ENCODE measurements at regions not wholly inside any gene's neighbourhood (a gene's known extent, or its start where the extent isn't known, plus 50 kb on each side); places are given as distances from the start of the nearest gene placed in this dataset.
"Not testable (repeated sequence)": the region's sequence is repeated elsewhere in the genome, so short reads cannot be mapped to it uniquely, and the experiment has no call there.

DNA sequence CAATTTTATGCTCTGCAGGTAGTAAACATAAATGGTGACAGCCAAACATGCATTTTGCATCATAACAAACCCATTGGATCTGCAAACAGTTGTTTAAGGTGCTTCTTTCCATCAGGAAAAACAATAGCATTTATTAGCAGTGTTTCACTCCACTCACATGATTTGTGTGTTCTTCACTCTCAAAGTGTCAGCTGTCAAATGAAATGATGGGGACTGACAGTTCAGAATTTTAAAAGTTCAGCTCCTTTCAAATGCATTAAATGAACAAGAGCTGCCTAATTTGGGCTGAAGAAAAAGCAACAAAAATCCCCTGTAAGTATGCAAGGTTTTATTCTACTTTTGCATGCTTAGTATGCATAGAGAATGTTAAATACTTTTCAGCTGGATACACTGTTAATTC, 145.2 kb upstream of the CDIN1 start:
- no peaks in the 10 kb centered on the region for H3K9me3 ChIP-seq (ENCODE audit: control insufficient read depth in 3 of 3, low read length in 3 of 3)
- H3K4me1 ChIP-seq (ENCODE audit: control insufficient read depth in 3 of 3, insufficient read depth in 3 of 3, low read length in 3 of 3): no peaks in the 10 kb centered on the region
- H3K9ac ChIP-seq (ENCODE audit: low read depth in 1 of 3, low read length in 3 of 3): no peak overlapping the region
- no peaks in the 10 kb centered on the region for H3K36me3 ChIP-seq (ENCODE audit: control insufficient read depth in 3 of 3, insufficient read depth in 3 of 3, low read length in 3 of 3)
- no peak overlapping the region for H3K27ac ChIP-seq (ENCODE audit: low read depth, low read length)
- H3K27me3 ChIP-seq (ENCODE audit: control insufficient read depth in 3 of 3, insufficient read depth in 3 of 3, low read length in 3 of 3): no peaks in the 10 kb centered on the region
- H3K4me3 ChIP-seq (ENCODE audit: low read length in 3 of 3): no peak overlapping the region

DNA sequence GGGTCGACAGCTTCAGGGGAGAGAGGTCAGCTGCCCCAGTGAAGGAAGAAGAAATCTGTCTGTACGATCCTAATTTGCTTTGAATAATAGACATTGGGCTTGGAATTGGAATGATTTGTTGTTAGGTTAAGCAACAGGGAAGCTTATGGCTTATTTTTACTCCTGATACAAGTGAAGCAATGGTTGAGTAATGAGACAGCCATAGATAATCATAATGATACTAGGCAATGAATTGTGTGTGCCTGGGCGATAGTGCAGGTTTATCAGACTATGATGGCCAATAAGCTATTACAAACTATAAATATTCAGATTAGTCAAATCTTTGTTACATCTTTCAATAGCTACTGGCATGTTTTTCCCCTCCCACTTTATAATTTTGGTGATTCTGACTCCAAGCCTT, 140.9 kb upstream of the CDIN1 start:
- H3K27me3 ChIP-seq (ENCODE audit: control insufficient read depth in 3 of 3, insufficient read depth in 3 of 3, low read length in 3 of 3): no peaks in the 10 kb centered on the region
- no peak overlapping the region for H3K27ac ChIP-seq (ENCODE audit: low read depth, low read length)
- no peak overlapping the region for H3K4me3 ChIP-seq (ENCODE audit: low read length in 3 of 3)
- no peaks in the 10 kb centered on the region for H3K9me3 ChIP-seq (ENCODE audit: control insufficient read depth in 3 of 3, low read length in 3 of 3)
- H3K4me1 ChIP-seq (ENCODE audit: control insufficient read depth in 3 of 3, insufficient read depth in 3 of 3, low read length in 3 of 3): no peaks in the 10 kb centered on the region
- H3K36me3 ChIP-seq (ENCODE audit: control insufficient read depth in 3 of 3, insufficient read depth in 3 of 3, low read length in 3 of 3): no peaks in the 10 kb centered on the region
- H3K9ac ChIP-seq (ENCODE audit: low read depth in 1 of 3, low read length in 3 of 3): no peak overlapping the region

DNA sequence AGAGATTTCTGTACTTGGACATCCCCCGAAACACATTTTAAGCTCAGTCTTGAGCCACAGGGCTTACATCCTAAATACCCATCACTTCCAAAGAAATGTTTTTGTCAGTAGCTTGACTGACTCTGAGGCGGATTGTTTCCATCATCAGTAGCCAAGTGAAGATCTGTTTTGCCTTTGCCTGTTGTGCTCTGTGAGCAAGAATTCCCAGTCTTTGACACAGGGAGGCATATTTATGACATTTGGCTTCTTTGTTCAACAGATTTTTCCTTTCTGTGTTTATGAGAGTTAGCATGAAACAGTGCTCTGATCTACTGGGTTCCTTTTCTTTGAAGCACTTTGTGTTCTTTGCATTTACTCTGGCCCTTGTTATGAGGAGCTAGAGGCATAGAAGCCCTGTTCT, 132.1 kb upstream of the CDIN1 start:
- H3K4me3 ChIP-seq (ENCODE audit: low read length in 3 of 3): no peak overlapping the region
- H3K27me3 ChIP-seq (ENCODE audit: control insufficient read depth in 3 of 3, insufficient read depth in 3 of 3, low read length in 3 of 3): no peaks in the 10 kb centered on the region
- no peaks in the 10 kb centered on the region for H3K4me1 ChIP-seq (ENCODE audit: control insufficient read depth in 3 of 3, insufficient read depth in 3 of 3, low read length in 3 of 3)
- no peak overlapping the region for H3K27ac ChIP-seq (ENCODE audit: low read depth, low read length)
- H3K36me3 ChIP-seq (ENCODE audit: control insufficient read depth in 3 of 3, insufficient read depth in 3 of 3, low read length in 3 of 3): no peaks in the 10 kb centered on the region
- no peak overlapping the region for H3K9ac ChIP-seq (ENCODE audit: low read depth in 1 of 3, low read length in 3 of 3)
- H3K9me3 ChIP-seq (ENCODE audit: control insufficient read depth in 3 of 3, low read length in 3 of 3): no peaks in the 10 kb centered on the region

DNA sequence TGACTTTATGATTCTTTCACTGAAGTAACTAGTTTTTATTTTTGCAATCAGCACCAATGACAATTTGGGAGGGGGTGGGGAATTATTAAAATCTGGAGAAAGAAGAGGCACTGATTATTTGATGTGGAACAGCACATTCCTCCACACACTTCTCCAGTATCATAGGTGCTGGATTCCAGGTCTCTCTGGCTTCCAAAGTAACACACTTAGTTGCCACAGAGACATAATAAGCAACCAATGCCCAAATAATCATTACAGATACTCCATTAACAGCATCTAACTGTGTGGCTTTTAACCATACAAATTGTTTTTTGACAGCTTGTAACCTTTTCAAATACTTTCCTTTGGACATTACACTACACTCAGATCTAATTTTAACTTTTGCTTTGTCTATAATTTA, 131.0 kb upstream of the CDIN1 start:
- Histone ChIP-seq H3K4me3 (ENCODE audit: low read length in 3 of 3) (no peak overlapping the region), H3K4me1 (ENCODE audit: control insufficient read depth in 3 of 3, insufficient read depth in 3 of 3, low read length in 3 of 3) (no peaks in the 10 kb centered on the region), H3K27me3 (ENCODE audit: control insufficient read depth in 3 of 3, insufficient read depth in 3 of 3, low read length in 3 of 3) (no peaks in the 10 kb centered on the region), H3K27ac (ENCODE audit: low read depth, low read length) (no peak overlapping the region), H3K9ac (ENCODE audit: low read depth in 1 of 3, low read length in 3 of 3) (no peak overlapping the region), H3K36me3 (ENCODE audit: control insufficient read depth in 3 of 3, insufficient read depth in 3 of 3, low read length in 3 of 3) (no peaks in the 10 kb centered on the region), H3K9me3 (ENCODE audit: control insufficient read depth in 3 of 3, low read length in 3 of 3) (no peaks in the 10 kb centered on the region)

DNA sequence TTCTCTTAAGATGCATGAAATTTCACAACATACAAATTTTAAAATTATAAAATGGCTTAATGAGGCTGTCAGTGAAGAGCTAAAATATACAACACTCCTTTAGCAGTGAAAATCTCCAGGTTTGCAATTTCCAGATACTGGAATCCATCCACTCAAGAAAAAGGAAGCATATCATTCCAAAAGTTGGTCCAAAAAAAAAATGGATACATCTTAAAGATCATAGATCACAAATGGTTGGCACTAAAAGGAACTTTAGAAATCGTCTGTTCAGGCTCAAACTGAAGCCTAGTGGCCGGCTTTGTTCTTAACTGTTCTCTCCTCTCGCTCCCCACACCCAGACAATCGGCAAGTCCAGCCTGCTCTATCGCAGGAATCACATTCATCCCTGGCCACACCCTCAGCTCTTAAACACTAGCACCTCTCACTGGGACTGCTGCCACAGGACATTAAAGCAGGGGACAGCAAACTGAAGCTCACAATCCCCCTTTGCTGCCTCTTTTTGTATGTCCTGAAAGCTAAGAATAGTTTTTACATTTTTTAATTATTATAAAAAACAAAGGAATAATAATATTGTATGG, 130.3 kb upstream of the CDIN1 start:
- H3K27ac ChIP-seq (ENCODE audit: low read depth, low read length): no peak overlapping the region

DNA sequence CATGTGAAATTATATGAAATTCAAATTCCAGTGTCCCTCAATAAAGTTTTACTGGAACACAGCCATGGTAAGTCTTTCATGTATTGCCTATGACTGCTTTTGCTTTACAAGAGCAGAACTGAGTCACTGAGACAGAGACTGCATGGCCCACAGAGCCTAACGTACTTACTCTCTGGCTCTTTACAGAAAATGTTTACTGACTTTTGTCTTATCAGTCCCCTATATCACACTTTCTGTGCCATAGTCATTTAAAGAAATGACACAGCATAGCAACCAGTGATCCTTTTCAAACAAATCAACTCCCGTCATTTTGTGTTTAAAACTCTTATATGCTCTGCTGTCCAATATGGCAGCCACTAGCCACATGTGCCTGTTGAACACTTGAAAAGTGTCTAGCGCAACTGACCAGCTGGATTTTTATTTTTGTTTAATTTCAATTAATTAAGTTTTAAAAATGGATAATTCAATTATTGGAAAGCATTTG, 129.7 kb upstream of the CDIN1 start:
- H3K4me3 ChIP-seq (ENCODE audit: low read length in 3 of 3): no peak overlapping the region
- no peak overlapping the region for H3K27ac ChIP-seq (ENCODE audit: low read depth, low read length)
- H3K9ac ChIP-seq (ENCODE audit: low read depth in 1 of 3, low read length in 3 of 3): no peak overlapping the region
- H3K4me1 ChIP-seq (ENCODE audit: control insufficient read depth in 3 of 3, insufficient read depth in 3 of 3, low read length in 3 of 3): no peaks in the 10 kb centered on the region
- no peaks in the 10 kb centered on the region for H3K36me3 ChIP-seq (ENCODE audit: control insufficient read depth in 3 of 3, insufficient read depth in 3 of 3, low read length in 3 of 3)
- H3K9me3 ChIP-seq (ENCODE audit: control insufficient read depth in 3 of 3, low read length in 3 of 3): no peaks in the 10 kb centered on the region
- H3K27me3 ChIP-seq (ENCODE audit: control insufficient read depth in 3 of 3, insufficient read depth in 3 of 3, low read length in 3 of 3): no peaks in the 10 kb centered on the region

More for the DNA sequence above, 130.3 kb upstream of the CDIN1 start:
- no peaks in the 10 kb centered on the region for H3K4me1 ChIP-seq (ENCODE audit: control insufficient read depth in 3 of 3, insufficient read depth in 3 of 3, low read length in 3 of 3)
- H3K9ac ChIP-seq (ENCODE audit: low read depth in 1 of 3, low read length in 3 of 3): no peak overlapping the region
- no peak overlapping the region for H3K4me3 ChIP-seq (ENCODE audit: low read length in 3 of 3)
- no peaks in the 10 kb centered on the region for H3K9me3 ChIP-seq (ENCODE audit: control insufficient read depth in 3 of 3, low read length in 3 of 3)
- no peaks in the 10 kb centered on the region for H3K27me3 ChIP-seq (ENCODE audit: control insufficient read depth in 3 of 3, insufficient read depth in 3 of 3, low read length in 3 of 3)
- H3K36me3 ChIP-seq (ENCODE audit: control insufficient read depth in 3 of 3, insufficient read depth in 3 of 3, low read length in 3 of 3): no peaks in the 10 kb centered on the region

DNA sequence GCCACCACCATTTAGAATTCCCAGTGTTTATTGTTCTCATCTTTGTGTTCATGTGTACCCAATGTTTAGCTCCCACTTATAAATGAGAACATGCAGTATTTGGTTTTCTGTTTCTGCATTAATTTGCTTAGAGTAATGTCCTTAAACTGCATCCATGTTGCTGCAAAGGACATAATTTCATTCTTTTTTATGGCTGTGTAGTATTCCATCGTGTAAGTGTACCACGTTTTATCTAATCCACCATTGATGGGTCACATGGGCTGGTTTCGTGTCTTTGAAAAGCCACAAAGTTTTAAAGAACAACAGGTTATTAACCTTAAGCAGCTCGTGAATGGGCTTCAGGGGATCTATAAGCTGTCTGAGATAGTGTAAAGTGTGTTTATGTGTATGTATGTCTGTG, 125.2 kb upstream of the CDIN1 start:
- not testable (repeated sequence) for H3K27ac ChIP-seq (ENCODE audit: low read depth, low read length); H3K9me3 ChIP-seq (ENCODE audit: control insufficient read depth in 3 of 3, low read length in 3 of 3); H3K4me1 ChIP-seq (ENCODE audit: control insufficient read depth in 3 of 3, insufficient read depth in 3 of 3, low read length in 3 of 3); H3K9ac ChIP-seq (ENCODE audit: low read depth in 1 of 3, low read length in 3 of 3); H3K4me3 ChIP-seq (ENCODE audit: low read length in 3 of 3); H3K36me3 ChIP-seq (ENCODE audit: control insufficient read depth in 3 of 3, insufficient read depth in 3 of 3, low read length in 3 of 3); H3K27me3 ChIP-seq (ENCODE audit: control insufficient read depth in 3 of 3, insufficient read depth in 3 of 3, low read length in 3 of 3)

DNA sequence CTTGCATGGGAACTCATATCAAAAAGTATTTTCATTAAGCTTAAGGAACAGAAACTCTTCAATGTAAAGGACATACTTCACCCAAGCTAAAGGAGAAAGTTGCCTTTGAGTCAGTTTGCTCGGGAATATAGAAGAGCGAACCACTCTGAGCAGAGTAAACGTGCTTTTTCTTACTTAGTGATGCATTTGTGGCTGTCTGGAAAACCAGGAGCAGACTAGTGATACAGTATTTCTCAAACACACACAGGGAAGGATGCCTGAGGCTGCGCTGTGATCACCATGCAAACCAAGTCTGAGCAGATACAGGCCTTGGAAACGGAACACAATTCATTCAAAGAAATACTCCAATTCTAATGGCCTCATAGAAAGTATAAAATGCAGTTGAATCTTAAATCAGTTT, 121.0 kb upstream of the CDIN1 start:
- no peaks in the 10 kb centered on the region for H3K36me3 ChIP-seq (ENCODE audit: control insufficient read depth in 3 of 3, insufficient read depth in 3 of 3, low read length in 3 of 3)
- H3K27ac ChIP-seq (ENCODE audit: low read depth, low read length): no peak overlapping the region
- H3K4me3 ChIP-seq (ENCODE audit: low read length in 3 of 3): no peak overlapping the region
- H3K27me3 ChIP-seq (ENCODE audit: control insufficient read depth in 3 of 3, insufficient read depth in 3 of 3, low read length in 3 of 3): no peaks in the 10 kb centered on the region
- peaks cover 0 to 10% (median 0%) of the 10 kb centered on the region in 3 donors for H3K9me3 ChIP-seq (ENCODE audit: control insufficient read depth in 3 of 3, low read length in 3 of 3)
- no peak overlapping the region for H3K9ac ChIP-seq (ENCODE audit: low read depth in 1 of 3, low read length in 3 of 3)
- H3K4me1 ChIP-seq (ENCODE audit: control insufficient read depth in 3 of 3, insufficient read depth in 3 of 3, low read length in 3 of 3): no peaks in the 10 kb centered on the region

DNA sequence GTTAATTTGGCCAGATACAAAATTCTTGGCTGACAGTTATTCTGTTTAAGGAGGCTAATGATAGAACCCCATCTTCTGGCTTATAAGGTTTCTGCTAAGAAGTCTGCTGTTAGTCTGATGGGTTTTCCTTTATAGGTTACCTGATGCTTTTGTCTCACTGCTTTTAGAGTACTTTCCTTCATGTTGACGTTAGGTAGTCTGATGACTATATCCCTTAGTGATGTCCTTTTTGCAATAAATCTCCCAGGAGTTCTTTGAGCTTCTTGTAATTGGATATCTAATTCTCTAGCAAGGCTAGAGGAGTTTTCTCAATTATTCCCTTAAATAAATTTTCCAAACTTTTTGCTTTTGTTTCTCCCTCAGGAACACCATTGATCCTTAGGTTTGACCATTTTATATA, 114.1 kb upstream of the CDIN1 start:
- Histone ChIP-seq H3K4me1 (ENCODE audit: control insufficient read depth in 3 of 3, insufficient read depth in 3 of 3, low read length in 3 of 3) (no peaks in the 10 kb centered on the region), H3K4me3 (ENCODE audit: low read length in 3 of 3) (no peak overlapping the region), H3K27me3 (ENCODE audit: control insufficient read depth in 3 of 3, insufficient read depth in 3 of 3, low read length in 3 of 3) (peaks cover 0 to 3% (median 0%) of the 10 kb centered on the region in 3 donors), H3K27ac (ENCODE audit: low read depth, low read length) (no peak overlapping the region), H3K36me3 (ENCODE audit: control insufficient read depth in 3 of 3, insufficient read depth in 3 of 3, low read length in 3 of 3) (no peaks in the 10 kb centered on the region), H3K9ac (ENCODE audit: low read depth in 1 of 3, low read length in 3 of 3) (no peak overlapping the region), H3K9me3 (ENCODE audit: control insufficient read depth in 3 of 3, low read length in 3 of 3) (peaks cover 0 to 10% (median 0%) of the 10 kb centered on the region in 3 donors)

DNA sequence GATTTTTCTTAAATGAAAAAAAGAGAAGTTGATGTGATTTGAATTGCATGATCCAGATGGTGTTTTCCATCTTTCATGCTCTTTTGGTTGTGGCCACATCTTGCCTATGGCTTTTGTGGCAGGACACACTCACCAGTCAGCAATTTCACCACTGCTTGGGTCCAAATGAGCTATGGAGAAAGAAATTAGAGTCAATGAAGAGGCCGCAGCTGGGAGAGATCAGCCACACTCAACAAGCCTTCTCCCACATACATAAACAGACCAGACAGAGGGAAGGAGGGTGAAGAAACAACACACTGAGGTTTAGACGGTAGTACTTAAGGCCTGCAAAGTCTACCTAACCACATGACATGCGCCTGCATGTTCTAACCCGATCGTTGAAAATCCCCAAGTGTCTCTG, 110.7 kb upstream of the CDIN1 start:
- Histone ChIP-seq H3K9me3 (ENCODE audit: control insufficient read depth in 3 of 3, low read length in 3 of 3) (no peaks in the 10 kb centered on the region), H3K27ac (ENCODE audit: low read depth, low read length) (no peak overlapping the region), H3K36me3 (ENCODE audit: control insufficient read depth in 3 of 3, insufficient read depth in 3 of 3, low read length in 3 of 3) (no peaks in the 10 kb centered on the region), H3K9ac (ENCODE audit: low read depth in 1 of 3, low read length in 3 of 3) (no peak overlapping the region), H3K4me1 (ENCODE audit: control insufficient read depth in 3 of 3, insufficient read depth in 3 of 3, low read length in 3 of 3) (no peaks in the 10 kb centered on the region), H3K4me3 (ENCODE audit: low read length in 3 of 3) (no peak overlapping the region), H3K27me3 (ENCODE audit: control insufficient read depth in 3 of 3, insufficient read depth in 3 of 3, low read length in 3 of 3) (peaks cover 0 to 3% (median 0%) of the 10 kb centered on the region in 3 donors)

Data from skeletal muscle tissue (tissue), 3 donors.